Esophagus muscularis mucosa (tissue), 4 donors: ENCODE measurements at regions not wholly inside any gene's neighbourhood (a gene's known extent, or its start where the extent isn't known, plus 50 kb on each side); places are given as distances from the start of the nearest gene placed in this dataset.

ENCODE experiments used
- DNase-seq: peaks from one replicate; pipeline ENCODE4 v3.0.0-alpha.2; 2017; ENCODE audit errors: extremely low spot score
- H3K27ac ChIP-seq, 4 donors: fragments of 200-600 bp; sonication (generic); replicated peaks in 1 of 4; 1 replicate in 3 of 4; 2 replicates in 1 of 4; pipeline ENCODE4 v1.5.1; 2016 to 2019; ENCODE audit warnings: mild to moderate bottlenecking in 1 of 4
- H3K27me3 ChIP-seq, 4 donors: fragments of 200-600 bp; sonication (generic); one replicate each; pipeline versions ENCODE4 v1.5.1 to v1.6.0; 2016 to 2019
- H3K36me3 ChIP-seq, 4 donors: fragments of 200-600 bp; sonication (generic); one replicate each; pipeline ENCODE4 v1.5.1; 2016 to 2019
- H3K4me1 ChIP-seq, 4 donors: fragments of 200-600 bp; sonication (generic); one replicate each; pipeline ENCODE4 v1.5.1; 2016 to 2019
- H3K4me3 ChIP-seq, 4 donors: fragments of 200-600 bp; sonication (generic); 1 replicate in 2 of 4; 2 replicates in 2 of 4; pipeline ENCODE4 v1.5.1; 2016 to 2019; ENCODE audit warnings: mild to moderate bottlenecking in 4 of 4, moderate library complexity in 1 of 4
- H3K9me3 ChIP-seq, 4 donors: fragments of 200-600 bp; sonication (generic); 1 replicate in 3 of 4; 2 replicates in 1 of 4; pipeline ENCODE4 v1.5.1; 2016 to 2019
- EP300 ChIP-seq: sonication (generic); formaldehyde crosslinking; IDR thresholded peaks from one replicate; pipeline ENCODE4 v1.6.1; 2017; ENCODE audit warnings: antibody characterized with exemption
- POLR2A ChIP-seq: fragments of 450-650 bp; IDR thresholded peaks from one replicate; pipeline ENCODE4 v1.6.1; 2017; ENCODE audit warnings: antibody characterized with exemption, moderate library complexity, mild to moderate bottlenecking, low read depth
- POLR2AphosphoS5 ChIP-seq, 2 donors: sonication (generic); formaldehyde crosslinking; IDR thresholded peaks; one replicate each; pipeline ENCODE4 v1.6.1; 2017; ENCODE audit warnings: antibody characterized with exemption in 2 of 2
- WGBS: methylation state at CpG from one replicate; pipeline ENCODE4 v1.1.5; 2018; 5-methylcytosine and 5-hydroxymethylcytosine counted together
- intact Hi-C: fragments of 100-400 bp; cut with DNase I; formaldehyde crosslinking; loops from one replicate; pipeline ENCODE4 v1.15.1; 2023
- TF ChIP-seq, protein P1 (sequence below), 3 experiments: fragments of 200-600 bp in 2 of 3; fragments of 450-650 bp in 1 of 3; sonication (generic) in 2 of 3; IDR thresholded peaks; one replicate each; pipeline ENCODE4 v1.5.1; 2017 to 2019; ENCODE audit warnings: antibody characterized with exemption in 3 of 3, mild to moderate bottlenecking in 2 of 3, moderate library complexity in 1 of 3

DNA sequence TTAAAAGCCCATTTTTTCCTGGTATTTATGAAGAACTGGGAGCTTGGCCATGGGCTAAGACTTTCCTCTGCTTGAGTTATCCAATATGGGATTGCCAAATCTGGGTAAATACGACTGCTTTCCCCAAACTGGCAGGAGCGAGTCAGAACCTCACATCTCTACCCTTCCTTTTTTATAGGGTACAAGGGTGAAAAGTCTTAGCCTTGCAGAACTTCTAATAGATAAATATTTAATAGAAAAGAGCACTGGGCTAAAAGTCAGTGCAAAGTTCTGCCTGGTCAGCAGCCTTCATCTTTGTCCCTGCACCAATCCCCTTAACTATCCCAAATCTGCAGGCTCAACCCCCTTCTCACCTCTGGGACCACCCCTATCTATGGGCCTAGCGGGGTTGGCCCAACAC, 61.6 kb upstream of the ACSL1 start:
- no peaks in the 10 kb centered on the region for H3K36me3 ChIP-seq
- H3K9me3 ChIP-seq, result no peaks in the 10 kb centered on the region
- H3K27ac ChIP-seq, result no peak overlapping the region
- 83% methylated on average over 3 of the region's 3 CpGs for WGBS
- intact Hi-C loops, result no loop called here
- H3K27me3 ChIP-seq, result peaks cover 0 to 16% (median 0%) of the 10 kb centered on the region in 4 donors
- H3K4me3 ChIP-seq, result no peak overlapping the region
- H3K4me1 ChIP-seq, result no peaks in the 10 kb centered on the region
- TF ChIP-seq EP300, result no peak
- TF ChIP-seq, protein P1, sequence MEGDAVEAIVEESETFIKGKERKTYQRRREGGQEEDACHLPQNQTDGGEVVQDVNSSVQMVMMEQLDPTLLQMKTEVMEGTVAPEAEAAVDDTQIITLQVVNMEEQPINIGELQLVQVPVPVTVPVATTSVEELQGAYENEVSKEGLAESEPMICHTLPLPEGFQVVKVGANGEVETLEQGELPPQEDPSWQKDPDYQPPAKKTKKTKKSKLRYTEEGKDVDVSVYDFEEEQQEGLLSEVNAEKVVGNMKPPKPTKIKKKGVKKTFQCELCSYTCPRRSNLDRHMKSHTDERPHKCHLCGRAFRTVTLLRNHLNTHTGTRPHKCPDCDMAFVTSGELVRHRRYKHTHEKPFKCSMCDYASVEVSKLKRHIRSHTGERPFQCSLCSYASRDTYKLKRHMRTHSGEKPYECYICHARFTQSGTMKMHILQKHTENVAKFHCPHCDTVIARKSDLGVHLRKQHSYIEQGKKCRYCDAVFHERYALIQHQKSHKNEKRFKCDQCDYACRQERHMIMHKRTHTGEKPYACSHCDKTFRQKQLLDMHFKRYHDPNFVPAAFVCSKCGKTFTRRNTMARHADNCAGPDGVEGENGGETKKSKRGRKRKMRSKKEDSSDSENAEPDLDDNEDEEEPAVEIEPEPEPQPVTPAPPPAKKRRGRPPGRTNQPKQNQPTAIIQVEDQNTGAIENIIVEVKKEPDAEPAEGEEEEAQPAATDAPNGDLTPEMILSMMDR (IDR thresholded peaks at IDR 0.05), result no peak
- TF ChIP-seq POLR2A, result no peak
- TF ChIP-seq POLR2AphosphoS5 (IDR thresholded peaks at IDR 0.05), result no peak
- DNase-seq, result no peak

- 99% methylated on average over 6 of the region's 6 CpGs for WGBS
- H3K27ac ChIP-seq, result no peak overlapping the region
- H3K36me3 ChIP-seq, result no peaks in the 10 kb centered on the region
- no peaks in the 10 kb centered on the region for H3K9me3 ChIP-seq
- intact Hi-C loops, result no loop called here
- TF ChIP-seq POLR2A, result no peak
- TF ChIP-seq EP300, result no peak
- TF ChIP-seq, protein P1 (IDR thresholded peaks at IDR 0.05), result no peak
- no peak for TF ChIP-seq POLR2AphosphoS5 (IDR thresholded peaks at IDR 0.05)
- H3K27me3 ChIP-seq, result peaks cover 0 to 16% (median 0%) of the 10 kb centered on the region in 4 donors
- no peak overlapping the region for H3K4me3 ChIP-seq
- H3K4me1 ChIP-seq, result no peaks in the 10 kb centered on the region
- no peak for DNase-seq
These were observed 62.2 kb upstream of the ACSL1 start for GRCh38 chr4:184887947-184888346.

GRCh38 chr4:184889666-184890335, 64.0 kb upstream of the ACSL1 start:
- Histone ChIP-seq H3K36me3 (no peaks in the 10 kb centered on the region), H3K27ac (no peak overlapping the region), H3K4me1 (no peaks in the 10 kb centered on the region), H3K27me3 (peaks cover 0 to 16% (median 0%) of the 10 kb centered on the region in 4 donors), H3K4me3 (no peak overlapping the region), H3K9me3 (peaks cover 0 to 6% (median 0%) of the 10 kb centered on the region in 4 donors)
- TF ChIP-seq, protein P1 (IDR thresholded peaks at IDR 0.05), result no peak
- TF ChIP-seq POLR2A (no peak), POLR2AphosphoS5 (IDR thresholded peaks at IDR 0.05) (no peak), EP300 (no peak)
- DNase-seq, result no peak
- intact Hi-C loops, result no loop called here
- 47% methylated on average over 13 of the region's 13 CpGs for WGBS

- Histone ChIP-seq H3K27me3 (peaks cover 0 to 19% (median 0%) of the 10 kb centered on the region in 4 donors), H3K4me3 (no peak overlapping the region), H3K27ac (no peak overlapping the region), H3K36me3 (no peaks in the 10 kb centered on the region), H3K4me1 (no peaks in the 10 kb centered on the region), H3K9me3 (peaks cover 0 to 6% (median 0%) of the 10 kb centered on the region in 4 donors)
- TF ChIP-seq POLR2AphosphoS5 (IDR thresholded peaks at IDR 0.05) (no peak), POLR2A (no peak), EP300 (no peak)
- TF ChIP-seq, protein P1 (IDR thresholded peaks at IDR 0.05), result no peak
- 51% methylated on average over 5 of the region's 5 CpGs for WGBS
- intact Hi-C loops, result no loop called here
- no peak for DNase-seq
These were observed 64.7 kb upstream of the ACSL1 start for GRCh38 chr4:184890499-184890898.
